NB4 (cell line): ENCODE measurements at regions not wholly inside any gene's neighbourhood (a gene's known extent, or its start where the extent isn't known, plus 50 kb on each side); places are given as distances from the start of the nearest gene placed in this dataset.

ENCODE experiments used
- DNase-seq: peaks from one replicate; pipeline ENCODE4 v3.0.0; 2010; ENCODE audit warnings: low read depth
- H3K4me3 ChIP-seq: one replicate; pipeline ENCODE4 v1.5.1; 2011; ENCODE audit warnings: mild to moderate bottlenecking, low read depth, low read length, moderate library complexity
- CTCF ChIP-seq: IDR thresholded peaks from one replicate; pipeline ENCODE4 v1.5.1; 2012; ENCODE audit warnings: low read depth, low read length
- MAX ChIP-seq: IDR thresholded peaks from 2 replicates; pipeline ENCODE4 v1.6.1; 2011; ENCODE audit warnings: low read depth, low read length
- MYC ChIP-seq: IDR thresholded peaks from 2 replicates; pipeline ENCODE4 v1.6.1; 2011; ENCODE audit warnings: low read depth, low read length
- POLR2A ChIP-seq: IDR thresholded peaks from 2 replicates; pipeline ENCODE4 v1.6.1; 2011; ENCODE audit warnings: mild to moderate bottlenecking; ENCODE audit not compliant: insufficient read length; ENCODE audit errors: extremely low read depth

- no peak for DNase-seq
- no peak for TF ChIP-seq MAX
- no peak for TF ChIP-seq MYC
- TF ChIP-seq CTCF: no peak
- TF ChIP-seq POLR2A: no peak
- no peak overlapping the region for H3K4me3 ChIP-seq
These were observed 692.8 kb upstream of the ZNF608 start for GRCh38 chr5:125439243-125439642.

- no peak for DNase-seq
- TF ChIP-seq CTCF (no peak), MAX (no peak), POLR2A (no peak), MYC (no peak)
These were observed 694.5 kb upstream of the ZNF608 start for GRCh38 chr5:125440905-125441304.

DNA sequence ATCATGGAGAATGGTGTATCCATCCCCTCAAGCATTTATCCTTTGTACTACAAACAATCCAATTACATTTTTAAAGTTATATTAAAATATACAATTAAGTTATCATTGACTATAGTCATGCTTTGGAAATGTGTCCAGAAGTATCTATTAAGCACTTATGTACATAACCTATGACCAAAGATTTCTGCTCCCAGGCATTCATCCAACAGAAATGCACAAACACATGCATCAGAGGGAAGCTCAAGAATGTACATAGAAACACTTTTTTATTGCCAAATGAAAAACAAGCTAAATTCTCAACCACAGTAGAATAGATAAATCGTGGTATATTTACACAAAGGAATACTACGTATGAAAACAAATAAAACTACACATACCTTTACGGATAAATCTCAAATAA is 700.5 kb upstream of the ZNF608 start:
- DNase-seq: no peak
- no peak overlapping the region for H3K4me3 ChIP-seq
- TF ChIP-seq MYC (no peak), CTCF (no peak), POLR2A (no peak), MAX (no peak)

More at GRCh38 chr5:125440905-125441304, 694.5 kb upstream of the ZNF608 start:
- H3K4me3 ChIP-seq: no peak overlapping the region

GRCh38 chr5:125450771-125451170 is 704.3 kb upstream of the ZNF608 start:
- no peak for TF ChIP-seq POLR2A
- no peak for TF ChIP-seq CTCF
- no peak for TF ChIP-seq MYC
- H3K4me3 ChIP-seq: no peak overlapping the region
- no peak for DNase-seq

DNA sequence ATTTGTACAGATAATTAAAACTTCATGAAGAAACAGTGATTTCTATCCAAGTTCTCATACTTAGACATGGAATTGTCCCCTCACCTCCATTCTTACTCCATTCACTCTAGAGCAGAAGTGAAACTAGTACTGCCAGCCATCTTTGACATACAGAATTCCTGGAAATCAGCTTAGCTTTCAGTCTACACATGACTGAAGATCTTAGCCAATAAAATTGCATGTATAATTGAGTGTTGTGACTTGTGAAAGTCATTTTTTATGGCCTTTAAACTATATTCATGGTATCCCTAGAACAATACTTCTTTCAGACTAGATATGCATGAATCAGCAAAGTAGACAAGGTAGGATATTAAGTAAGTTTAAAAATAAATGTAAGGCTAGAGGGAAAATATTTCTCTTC is 705.2 kb upstream of the ZNF608 start:
- no peak overlapping the region for H3K4me3 ChIP-seq
- no peak for DNase-seq
- TF ChIP-seq POLR2A: no peak
- TF ChIP-seq MYC: no peak
- TF ChIP-seq CTCF: no peak
- no peak for TF ChIP-seq MAX

- no peak overlapping the region for H3K4me3 ChIP-seq
- DNase-seq: no peak
- TF ChIP-seq MYC (no peak), POLR2A (no peak), CTCF (no peak), MAX (no peak)
These were observed 706.6 kb upstream of the ZNF608 start for GRCh38 chr5:125452991-125453390.
